HFFc6 (cell line): ENCODE measurements at regions not wholly inside any gene's neighbourhood (a gene's known extent, or its start where the extent isn't known, plus 50 kb on each side); places are given as distances from the start of the nearest gene placed in this dataset.
"Not testable (repeated sequence)": the region's sequence is repeated elsewhere in the genome, so short reads cannot be mapped to it uniquely, and the experiment has no call there.

Experiments used
- DNase-seq: peaks from one replicate; pipeline ENCODE4 v3.0.0-alpha.2; 2018
- H3K27ac Mint-ChIP-seq: 2 replicates; pipeline ENCODE4 v1.8.0; 2020; ENCODE audit warnings: mild to moderate bottlenecking, mixed read lengths
- H3K27me3 Mint-ChIP-seq: 2 replicates; pipeline ENCODE4 v1.8.0; 2021; ENCODE audit warnings: mild to moderate bottlenecking, moderate library complexity, mixed read lengths; ENCODE audit not compliant: insufficient read depth
- H3K36me3 Mint-ChIP-seq: 2 replicates; pipeline ENCODE4 v1.8.0; 2021; ENCODE audit warnings: low read depth, mixed read lengths
- H3K4me1 Mint-ChIP-seq: 2 replicates; pipeline ENCODE4 v1.8.0; 2020; ENCODE audit warnings: low read depth, mixed read lengths
- H3K4me3 Mint-ChIP-seq: 2 replicates; pipeline ENCODE4 v1.8.0; 2020; ENCODE audit warnings: mild to moderate bottlenecking, moderate library complexity, mixed read lengths
- H3K9me3 Mint-ChIP-seq: 2 replicates; pipeline ENCODE4 v1.8.0; 2020; ENCODE audit warnings: mild to moderate bottlenecking, mixed read lengths
- TF ChIP-seq, protein P1 (sequence below): fragments of 200-600 bp; sonication (generic); IDR thresholded peaks from 2 replicates; pipeline ENCODE4 v1.5.0; 2021; ENCODE audit warnings: antibody characterized with exemption, mild to moderate bottlenecking

DNA sequence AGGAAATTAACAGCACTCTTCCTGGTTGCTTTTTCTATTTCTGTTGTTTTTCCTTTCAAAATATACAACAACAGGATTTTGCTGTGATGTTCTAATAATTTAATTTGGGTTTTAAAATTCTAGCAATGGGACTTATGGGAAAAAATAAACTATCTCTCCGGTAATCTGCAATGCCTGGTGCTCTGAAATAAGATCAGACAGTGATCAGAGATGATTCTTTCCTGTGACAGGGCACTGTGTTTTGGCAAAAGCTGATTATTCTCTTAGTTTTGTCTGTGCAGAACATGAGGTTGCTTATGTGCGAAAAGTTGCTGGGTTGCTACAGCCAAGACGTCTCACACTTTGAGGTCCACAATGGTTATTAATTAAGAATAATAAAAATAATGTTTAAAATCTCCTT is 291.7 kb downstream of the FBXO8 start:
- no peaks in the 10 kb centered on the region for H3K36me3 Mint-ChIP-seq
- H3K27ac Mint-ChIP-seq: no peak overlapping the region
- H3K4me3 Mint-ChIP-seq: no peak overlapping the region
- DNase-seq: no peak
- no peaks in the 10 kb centered on the region; the same call in 1 of the 2 replicates for H3K27me3 Mint-ChIP-seq
- H3K9me3 Mint-ChIP-seq: peaks cover 3% of the 10 kb centered on the region; the same call in 1 of the 2 replicates
- H3K4me1 Mint-ChIP-seq: no peaks in the 10 kb centered on the region
- TF ChIP-seq, protein P1, sequence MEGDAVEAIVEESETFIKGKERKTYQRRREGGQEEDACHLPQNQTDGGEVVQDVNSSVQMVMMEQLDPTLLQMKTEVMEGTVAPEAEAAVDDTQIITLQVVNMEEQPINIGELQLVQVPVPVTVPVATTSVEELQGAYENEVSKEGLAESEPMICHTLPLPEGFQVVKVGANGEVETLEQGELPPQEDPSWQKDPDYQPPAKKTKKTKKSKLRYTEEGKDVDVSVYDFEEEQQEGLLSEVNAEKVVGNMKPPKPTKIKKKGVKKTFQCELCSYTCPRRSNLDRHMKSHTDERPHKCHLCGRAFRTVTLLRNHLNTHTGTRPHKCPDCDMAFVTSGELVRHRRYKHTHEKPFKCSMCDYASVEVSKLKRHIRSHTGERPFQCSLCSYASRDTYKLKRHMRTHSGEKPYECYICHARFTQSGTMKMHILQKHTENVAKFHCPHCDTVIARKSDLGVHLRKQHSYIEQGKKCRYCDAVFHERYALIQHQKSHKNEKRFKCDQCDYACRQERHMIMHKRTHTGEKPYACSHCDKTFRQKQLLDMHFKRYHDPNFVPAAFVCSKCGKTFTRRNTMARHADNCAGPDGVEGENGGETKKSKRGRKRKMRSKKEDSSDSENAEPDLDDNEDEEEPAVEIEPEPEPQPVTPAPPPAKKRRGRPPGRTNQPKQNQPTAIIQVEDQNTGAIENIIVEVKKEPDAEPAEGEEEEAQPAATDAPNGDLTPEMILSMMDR: no peak

DNA sequence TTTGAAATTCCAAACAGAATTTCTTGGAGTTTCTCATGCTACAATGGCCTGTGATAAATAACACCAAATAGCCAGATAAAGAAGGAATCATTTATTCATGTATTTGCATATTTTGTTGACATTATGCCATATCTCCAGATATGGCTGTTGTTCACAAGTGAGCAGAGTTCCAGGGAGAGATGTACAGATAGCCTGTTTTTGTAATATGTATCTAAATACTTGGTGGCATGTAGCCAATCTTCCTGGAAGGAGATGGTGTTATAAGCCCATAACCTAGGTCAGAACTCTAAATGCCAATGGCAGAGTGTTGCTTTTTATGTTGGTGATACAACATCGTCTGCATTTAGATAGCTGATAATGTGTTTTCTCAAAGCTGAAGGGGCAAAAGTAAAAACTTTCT is 292.2 kb downstream of the FBXO8 start:
- no peak overlapping the region for H3K4me3 Mint-ChIP-seq
- peaks cover 3% of the 10 kb centered on the region; the same call in 1 of the 2 replicates for H3K9me3 Mint-ChIP-seq
- no peak overlapping the region for H3K27ac Mint-ChIP-seq
- TF ChIP-seq, protein P1: no peak
- DNase-seq: no peak
- H3K27me3 Mint-ChIP-seq: no peaks in the 10 kb centered on the region; the same call in 1 of the 2 replicates
- H3K36me3 Mint-ChIP-seq: no peaks in the 10 kb centered on the region
- no peaks in the 10 kb centered on the region for H3K4me1 Mint-ChIP-seq

DNA sequence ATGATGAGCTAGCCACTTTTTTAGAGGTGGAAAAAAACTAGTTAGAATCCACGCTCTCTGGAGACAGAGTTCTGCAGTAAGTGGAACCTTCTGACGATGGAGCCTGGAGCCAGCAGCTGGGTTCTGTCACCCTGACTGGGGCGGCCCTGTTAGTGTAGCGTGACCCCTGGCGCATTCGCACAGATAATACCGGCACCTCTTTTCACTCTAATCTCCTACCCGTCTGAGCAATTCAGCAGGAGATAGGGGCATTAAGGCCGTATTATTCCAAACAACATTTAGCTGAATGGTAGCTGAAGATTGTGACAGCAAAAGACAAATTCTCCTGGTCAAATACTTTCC is 292.6 kb downstream of the FBXO8 start:
- Mint-ChIP-seq H3K4me1 (no peaks in the 10 kb centered on the region), H3K27me3 (no peaks in the 10 kb centered on the region), H3K36me3 (no peaks in the 10 kb centered on the region), H3K4me3 (no peak overlapping the region), H3K27ac (no peak overlapping the region), H3K9me3 (peaks cover 3% of the 10 kb centered on the region; the same call in 1 of the 2 replicates)
- DNase-seq: no peak
- TF ChIP-seq, protein P1: no peak

DNA sequence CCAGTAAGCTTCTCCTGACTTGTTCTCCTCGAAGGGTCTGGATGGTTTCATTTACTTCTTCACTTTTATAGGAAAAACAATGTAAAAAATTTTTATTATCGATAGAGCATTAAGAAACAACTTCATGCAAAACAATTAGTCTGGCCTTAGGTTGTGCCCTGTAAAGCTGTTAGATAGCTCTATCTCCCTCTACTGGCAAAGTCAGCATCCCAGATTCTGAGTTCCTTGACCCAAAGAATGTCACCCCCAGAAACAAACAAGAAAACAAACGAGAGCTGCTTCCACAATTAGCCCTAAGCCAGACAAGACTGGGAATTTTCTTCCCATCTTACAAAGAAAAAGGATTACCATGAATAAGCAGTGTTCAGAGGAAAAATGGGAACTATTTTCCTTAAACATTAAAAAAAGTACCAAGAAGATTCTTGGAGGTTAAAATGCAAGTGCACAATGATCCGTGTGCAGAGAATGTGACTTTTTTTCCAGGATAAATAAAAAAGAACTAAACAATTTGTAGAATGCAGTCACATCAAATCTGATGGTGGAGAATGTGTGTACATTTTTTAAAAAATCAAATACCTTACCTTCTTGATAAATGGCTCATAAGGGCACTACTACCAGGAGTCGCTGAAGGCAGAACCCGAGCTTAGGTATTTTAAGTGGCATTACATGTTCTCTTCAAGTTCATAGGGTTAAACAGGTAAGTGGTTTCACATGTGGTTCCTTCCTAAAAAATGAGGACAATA is 293.2 kb downstream of the FBXO8 start:
- Mint-ChIP-seq H3K4me3 (no peak overlapping the region), H3K4me1 (no peaks in the 10 kb centered on the region), H3K27ac (no peak overlapping the region), H3K9me3 (peaks cover 3% of the 10 kb centered on the region; the same call in 1 of the 2 replicates), H3K36me3 (no peaks in the 10 kb centered on the region), H3K27me3 (no peaks in the 10 kb centered on the region)
- peak; percentile 16 for DNase-seq
- TF ChIP-seq, protein P1: peak; percentile 69

DNA sequence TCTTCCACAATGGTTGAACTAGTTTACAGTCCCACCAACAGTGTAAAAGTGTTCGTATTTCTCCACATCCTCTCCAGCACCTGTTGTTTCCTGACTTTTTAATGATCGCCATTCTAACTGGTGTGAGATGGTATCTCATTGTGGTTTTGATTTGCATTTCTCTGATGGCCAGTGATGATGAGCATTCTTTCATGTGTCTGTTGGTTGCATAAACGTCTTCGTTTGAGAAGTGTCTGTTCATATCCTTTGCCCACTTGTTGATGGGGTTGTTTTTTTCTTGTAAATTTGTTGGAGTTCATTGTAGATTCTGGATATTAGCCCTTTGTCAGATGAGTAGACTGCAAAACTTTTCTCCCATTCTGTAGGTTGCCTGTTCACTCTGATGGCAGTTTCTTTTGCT is 319.9 kb downstream of the FBXO8 start:
- H3K9me3 Mint-ChIP-seq: peaks cover 23% of the 10 kb centered on the region
- not testable (repeated sequence) for H3K27me3 Mint-ChIP-seq, H3K4me3 Mint-ChIP-seq, H3K4me1 Mint-ChIP-seq, DNase-seq, H3K36me3 Mint-ChIP-seq, H3K27ac Mint-ChIP-seq

DNA sequence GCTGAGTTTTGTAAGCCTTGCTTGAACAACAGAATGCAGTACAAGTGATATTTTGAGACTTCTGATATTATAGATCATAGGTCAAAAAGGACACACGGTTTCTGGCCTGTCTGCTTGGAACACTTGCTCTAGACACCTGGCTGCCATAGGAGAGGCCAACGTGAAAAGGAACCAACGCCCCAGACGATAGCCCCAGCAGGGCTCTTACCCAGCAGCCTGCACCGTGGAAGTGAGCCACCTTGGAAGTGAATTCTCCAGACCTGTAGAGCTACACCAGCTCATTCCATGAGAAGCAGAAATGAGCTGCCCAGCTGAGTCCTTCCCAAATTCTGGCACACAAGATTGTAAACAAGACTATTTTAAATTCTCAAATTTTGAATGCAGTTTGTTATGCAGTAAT is 323.1 kb downstream of the FBXO8 start:
- TF ChIP-seq, protein P1: no peak
- H3K9me3 Mint-ChIP-seq: peaks cover 7% of the 10 kb centered on the region
- DNase-seq: no peak
- H3K4me1 Mint-ChIP-seq: no peaks in the 10 kb centered on the region
- no peaks in the 10 kb centered on the region for H3K27me3 Mint-ChIP-seq
- H3K27ac Mint-ChIP-seq: no peak overlapping the region
- no peak overlapping the region for H3K4me3 Mint-ChIP-seq
- no peaks in the 10 kb centered on the region for H3K36me3 Mint-ChIP-seq
